ENCODE measurements at regions not wholly inside any gene's neighbourhood (a gene's known extent, or its start where the extent isn't known, plus 50 kb on each side); places are given as distances from the start of the nearest gene placed in this dataset.

GRCh38 chr4:19346636-19347035 lies 905.1 kb upstream of the SLIT2 start:
- FAIRE-seq (no peak), ATAC-seq (no peak), DNase-seq (ENCODE audit: low spot score) (no peak)
- ChIA-PET CTCF (ENCODE audit: low intra/inter-chr PET ratio, low total read pairs) (no interaction called here), POLR2A (no interaction called here)
- BruUV-seq (replicated peaks), result no TSS peak
- Histone ChIP-seq H3K9me3 (ENCODE audit: low read length) (peaks cover 79% of the 10 kb centered on the region), H3K27me3 (ENCODE audit: control insufficient read depth in 1 of 2, insufficient read depth in 2 of 2, low read length in 2 of 2) (no peaks in the 10 kb centered on the region), H2AFZ (ENCODE audit: low read length) (no peak overlapping the region), H3K9ac (ENCODE audit: insufficient read depth, low read depth, low read length) (no peak overlapping the region), H3K4me2 (ENCODE audit: low read depth, low read length) (no peak overlapping the region), H3K36me3 (replicated peaks in 1 of 2; ENCODE audit: control insufficient read depth in 1 of 2, insufficient read depth in 2 of 2, low read length in 2 of 2) (no peaks in the 10 kb centered on the region), H3K4me3 (replicated peaks in 1 of 3; ENCODE audit: insufficient read depth in 1 of 3, low read depth in 2 of 3, low read length in 3 of 3) (no peak overlapping the region), H4K20me1 (ENCODE audit: insufficient read depth, low read length) (no peaks in the 10 kb centered on the region), H3K27ac (ENCODE audit: extremely low read length, insufficient read depth, low read length) (no peak overlapping the region), H3K4me1 (ENCODE audit: insufficient read depth, low read length) (no peaks in the 10 kb centered on the region), H3K79me2 (ENCODE audit: insufficient read depth, low read length) (no peaks in the 10 kb centered on the region)
- intact Hi-C loops (cut with micrococcal nuclease; ENCODE audit: unreplicated experiment) (no loop called here), in situ Hi-C loops (cut with HindIII; ENCODE audit: extremely low pct_ligation_motif_present, low pct_unique_long_range_greater_than_20kb) (no loop called here)
- WGBS (ENCODE audit: low lambda C conversion rate), result 39% methylated on average over 3 of the region's 3 CpGs
- TF ChIP-seq ZSCAN12 (CRISPR knock-in tag; IDR thresholded peaks at IDR 0.05), result no peak

- intact Hi-C loops (cut with micrococcal nuclease; ENCODE audit: unreplicated experiment) (no loop called here), in situ Hi-C loops (cut with HindIII; ENCODE audit: extremely low pct_ligation_motif_present, low pct_unique_long_range_greater_than_20kb) (no loop called here)
- H3K79me2 ChIP-seq (ENCODE audit: insufficient read depth, low read length), result no peaks in the 10 kb centered on the region
- ChIA-PET POLR2A (no interaction called here), CTCF (ENCODE audit: low intra/inter-chr PET ratio, low total read pairs) (no interaction called here)
- FAIRE-seq (no peak), ATAC-seq (no peak), DNase-seq (ENCODE audit: low spot score) (no peak)
- peaks cover 86% of the 10 kb centered on the region for H3K9me3 ChIP-seq (ENCODE audit: low read length)
- H3K4me1 ChIP-seq (ENCODE audit: insufficient read depth, low read length), result no peaks in the 10 kb centered on the region
- WGBS (ENCODE audit: low lambda C conversion rate), result 5% methylated on average over 1 of the region's 1 CpG
- TF ChIP-seq PAF1 (CRISPR knock-in tag; IDR thresholded peaks at IDR 0.05) (no peak), BCL6 (CRISPR knock-in tag; IDR thresholded peaks at IDR 0.05) (no peak), CSRNP1 (CRISPR knock-in tag; IDR thresholded peaks at IDR 0.05) (no peak), ZC3H4 (CRISPR knock-in tag; IDR thresholded peaks at IDR 0.05; ENCODE audit: borderline replicate concordance) (no peak), IRX3 (CRISPR knock-in tag; IDR thresholded peaks at IDR 0.05; ENCODE audit: borderline replicate concordance, low read depth) (no peak), ZSCAN31 (CRISPR knock-in tag; IDR thresholded peaks at IDR 0.05; ENCODE audit: low read depth) (no peak), ZNF292 (CRISPR knock-in tag; IDR thresholded peaks at IDR 0.05; ENCODE audit: borderline replicate concordance, low read depth) (no peak), MIXL1 (CRISPR knock-in tag; IDR thresholded peaks at IDR 0.05) (no peak), ZNF891 (CRISPR knock-in tag; IDR thresholded peaks at IDR 0.05) (no peak), TBX3 (IDR thresholded peaks at IDR 0.05; ENCODE audit: borderline replicate concordance) (no peak)
- no peak overlapping the region for H3K4me3 ChIP-seq (replicated peaks in 1 of 3; ENCODE audit: insufficient read depth in 1 of 3, low read depth in 2 of 3, low read length in 3 of 3)
- H2AFZ ChIP-seq (ENCODE audit: low read length), result no peak overlapping the region
- no TSS peak for BruUV-seq (replicated peaks)
- no peak overlapping the region for H3K4me2 ChIP-seq (ENCODE audit: low read depth, low read length)
- no peaks in the 10 kb centered on the region for H3K27me3 ChIP-seq (ENCODE audit: control insufficient read depth in 1 of 2, insufficient read depth in 2 of 2, low read length in 2 of 2)
- H4K20me1 ChIP-seq (ENCODE audit: insufficient read depth, low read length), result no peaks in the 10 kb centered on the region
- no peak overlapping the region for H3K27ac ChIP-seq (ENCODE audit: extremely low read length, insufficient read depth, low read length)
- H3K9ac ChIP-seq (ENCODE audit: insufficient read depth, low read depth, low read length), result no peak overlapping the region
- H3K36me3 ChIP-seq (replicated peaks in 1 of 2; ENCODE audit: control insufficient read depth in 1 of 2, insufficient read depth in 2 of 2, low read length in 2 of 2), result no peaks in the 10 kb centered on the region
Measured at GRCh38 chr4:19329631-19330030, 922.1 kb upstream of the SLIT2 start.

Data from HepG2 (cell line).